Adrenal gland (tissue), 9 donors: ENCODE measurements at regions not wholly inside any gene's neighbourhood (a gene's known extent, or its start where the extent isn't known, plus 50 kb on each side); places are given as distances from the start of the nearest gene placed in this dataset.

Experiments
- DNase-seq, 7 donors: peaks; one replicate each; pipeline ENCODE4 v3.0.0-alpha.2; 2019 to 2020
- H3K27ac ChIP-seq, 5 donors: fragments of 200-600 bp; sonication (generic) in 4 of 5; 1 replicate in 3 of 5; 2 replicates in 2 of 5; pipeline versions ENCODE4 v1.5.1 to v1.8.0; 2016 to 2020; ENCODE audit warnings: mild to moderate bottlenecking in 1 of 5
- H3K27me3 ChIP-seq: fragments of 200-600 bp; 2 replicates; pipeline ENCODE4 v1.8.0; 2021
- H3K36me3 ChIP-seq, 2 donors: fragments of 200-600 bp; replicated peaks in 1 of 2; 1 replicate in 1 of 2; 2 replicates in 1 of 2; pipeline versions ENCODE4 v1.5.1 to v1.8.0; 2018 to 2022
- H3K4me1 ChIP-seq, 2 donors: fragments of 200-600 bp; replicated peaks in 1 of 2; 1 replicate in 1 of 2; 2 replicates in 1 of 2; pipeline versions ENCODE4 v1.5.1 to v1.8.0; 2018 to 2021
- H3K4me3 ChIP-seq, 4 donors: fragments of 200-600 bp; sonication (generic) in 3 of 4; one replicate each; pipeline ENCODE4 v1.5.1; 2016 to 2018
- H3K9me3 ChIP-seq, 3 donors: fragments of 200-600 bp; sonication (generic) in 1 of 3; replicated peaks in 1 of 3; 1 replicate in 2 of 3; 2 replicates in 1 of 3; pipeline versions ENCODE4 v1.5.1 to v1.8.0; 2016 to 2021
- POLR2A ChIP-seq, 2 donors: fragments of 450-650 bp; IDR thresholded peaks; one replicate each; pipeline ENCODE4 v1.6.1; 2017; ENCODE audit warnings: antibody characterized with exemption in 2 of 2, mild to moderate bottlenecking in 2 of 2, moderate library complexity in 1 of 2
- WGBS, 4 donors: extraction: QIAGEN DNeasy Blood & Tissue Kit in 2 of 4; methylation state at CpG; one replicate each; pipeline versions ENCODE4 v1.1.5 to v1.1.7; 2013 to 2017; 5-methylcytosine and 5-hydroxymethylcytosine counted together
- intact Hi-C, 2 donors: fragments of 100-400 bp; cut with DNase I; formaldehyde crosslinking; loops; one replicate each; pipeline versions ENCODE4 v1.14.1 to v1.15.0; 2022 to 2023
- TF ChIP-seq, protein P1 (sequence below), 6 experiments: fragments of 450-650 bp in 4 of 6; fragments of 200-600 bp in 2 of 6; sonication (generic) in 1 of 6; IDR thresholded peaks; 1 replicate in 5 of 6; 2 replicates in 1 of 6; pipeline versions ENCODE4 v1.5.1 to v1.8.0; 2016 to 2021; ENCODE audit warnings: antibody characterized with exemption in 6 of 6, mild to moderate bottlenecking in 2 of 6, moderate library complexity in 1 of 6
- donor health status: healthy with polysubstance abuse.
- donor health status: Bipolar disorder and iron deficiency.
- donor health status: DM: yes; HTN: yes; CAD: no.
- donor health status: DM: no; HTN: no; CAD: no.
- donor health status: DM: no; HTN: no; CAD: no.

DNA sequence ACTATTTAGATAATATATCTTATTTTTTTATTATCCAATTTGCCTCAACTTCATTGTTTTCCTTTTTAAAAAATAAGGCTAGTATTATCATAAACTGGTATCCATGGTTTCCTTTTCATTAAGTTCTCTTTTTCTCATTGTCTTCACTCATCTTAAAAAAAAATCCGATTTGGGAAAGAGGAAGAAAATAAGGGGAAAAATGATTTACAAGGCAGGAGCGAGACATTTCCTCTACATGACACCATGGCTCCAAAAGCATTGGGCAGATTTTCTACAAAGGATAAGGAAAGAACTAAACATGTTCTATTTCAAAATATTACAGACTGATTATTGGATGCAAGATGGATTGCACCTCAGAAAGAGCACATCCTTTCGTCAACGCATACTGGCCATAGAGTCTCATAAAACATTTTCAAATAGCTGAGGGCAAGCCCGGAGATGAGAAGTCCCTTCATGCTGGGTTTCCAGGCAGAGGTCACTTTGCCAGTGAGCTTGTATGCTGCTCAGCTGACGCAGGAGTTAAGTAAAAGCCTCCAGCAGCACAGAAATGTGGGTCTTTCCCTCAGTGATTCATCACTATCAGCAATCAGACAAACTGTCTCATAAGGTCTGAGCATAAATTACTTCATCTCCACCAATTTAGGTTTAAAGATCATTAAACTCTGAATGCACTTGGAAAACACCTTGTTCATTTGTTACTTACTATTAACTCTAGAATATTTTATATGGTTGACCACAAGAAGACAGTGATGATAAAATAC lies 129.0 kb upstream of the TNFAIP3 start:
- H3K4me1 ChIP-seq, result peaks cover 0 to 26% of the 10 kb centered on the region in 2 donors
- peak in 5 of 7 donors; percentile 31 to 57 (median 43) for DNase-seq
- H3K27ac ChIP-seq, result peak overlapping the region in 1 of 5 donors; percentile 50
- no peak for TF ChIP-seq POLR2A (IDR thresholded peaks at IDR 0.05)
- TF ChIP-seq, protein P1, sequence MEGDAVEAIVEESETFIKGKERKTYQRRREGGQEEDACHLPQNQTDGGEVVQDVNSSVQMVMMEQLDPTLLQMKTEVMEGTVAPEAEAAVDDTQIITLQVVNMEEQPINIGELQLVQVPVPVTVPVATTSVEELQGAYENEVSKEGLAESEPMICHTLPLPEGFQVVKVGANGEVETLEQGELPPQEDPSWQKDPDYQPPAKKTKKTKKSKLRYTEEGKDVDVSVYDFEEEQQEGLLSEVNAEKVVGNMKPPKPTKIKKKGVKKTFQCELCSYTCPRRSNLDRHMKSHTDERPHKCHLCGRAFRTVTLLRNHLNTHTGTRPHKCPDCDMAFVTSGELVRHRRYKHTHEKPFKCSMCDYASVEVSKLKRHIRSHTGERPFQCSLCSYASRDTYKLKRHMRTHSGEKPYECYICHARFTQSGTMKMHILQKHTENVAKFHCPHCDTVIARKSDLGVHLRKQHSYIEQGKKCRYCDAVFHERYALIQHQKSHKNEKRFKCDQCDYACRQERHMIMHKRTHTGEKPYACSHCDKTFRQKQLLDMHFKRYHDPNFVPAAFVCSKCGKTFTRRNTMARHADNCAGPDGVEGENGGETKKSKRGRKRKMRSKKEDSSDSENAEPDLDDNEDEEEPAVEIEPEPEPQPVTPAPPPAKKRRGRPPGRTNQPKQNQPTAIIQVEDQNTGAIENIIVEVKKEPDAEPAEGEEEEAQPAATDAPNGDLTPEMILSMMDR (IDR thresholded peaks at IDR 0.05), result no peak
- WGBS, 4 donors, result 44 to 54% (median 48%) methylated on average over 6 of the region's 6 CpGs
- H3K27me3 ChIP-seq, result no peaks in the 10 kb centered on the region
- no peaks in the 10 kb centered on the region for H3K36me3 ChIP-seq
- no peaks in the 10 kb centered on the region for H3K9me3 ChIP-seq
- intact Hi-C loops, result no loop called here
- no peak overlapping the region for H3K4me3 ChIP-seq

DNA sequence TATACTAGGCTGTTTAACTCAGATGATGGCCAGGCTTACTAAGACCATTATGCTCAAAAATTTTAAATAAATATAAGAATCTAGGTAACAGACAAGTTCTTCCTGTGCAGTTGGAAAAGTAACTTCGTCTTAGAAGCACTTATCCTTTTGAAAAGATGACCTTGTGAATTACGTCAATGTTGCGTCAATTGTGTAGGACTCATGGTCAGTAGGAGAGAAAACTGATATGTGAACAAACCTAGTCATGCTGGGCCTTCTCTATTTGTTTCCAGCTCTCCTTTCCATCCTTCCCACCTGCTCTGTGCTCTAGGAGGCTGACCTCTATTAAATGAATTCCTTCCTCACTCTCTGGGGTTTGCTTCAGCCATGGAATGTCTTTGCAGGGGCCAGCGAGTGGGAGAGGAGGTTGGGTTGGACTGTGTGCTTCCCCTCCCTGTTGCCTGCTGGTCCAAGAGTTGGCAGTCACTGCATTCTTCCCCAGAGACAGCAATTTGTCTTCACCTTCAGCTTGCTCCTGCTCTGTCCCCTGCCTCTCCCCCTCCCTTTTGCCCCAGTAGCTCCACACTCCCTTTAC lies 128.0 kb upstream of the TNFAIP3 start:
- WGBS, 4 donors, result 61 to 85% (median 71%) methylated on average over 4 of the region's 4 CpGs
- intact Hi-C loops, result no loop called here
- Histone ChIP-seq H3K4me3 (no peak overlapping the region), H3K36me3 (no peaks in the 10 kb centered on the region), H3K9me3 (no peaks in the 10 kb centered on the region), H3K27me3 (no peaks in the 10 kb centered on the region), H3K4me1 (peaks cover 0 to 26% of the 10 kb centered on the region in 2 donors), H3K27ac (no peak overlapping the region)
- no peak for TF ChIP-seq POLR2A (IDR thresholded peaks at IDR 0.05)
- TF ChIP-seq, protein P1 (IDR thresholded peaks at IDR 0.05), result no peak
- no peak for DNase-seq

DNA sequence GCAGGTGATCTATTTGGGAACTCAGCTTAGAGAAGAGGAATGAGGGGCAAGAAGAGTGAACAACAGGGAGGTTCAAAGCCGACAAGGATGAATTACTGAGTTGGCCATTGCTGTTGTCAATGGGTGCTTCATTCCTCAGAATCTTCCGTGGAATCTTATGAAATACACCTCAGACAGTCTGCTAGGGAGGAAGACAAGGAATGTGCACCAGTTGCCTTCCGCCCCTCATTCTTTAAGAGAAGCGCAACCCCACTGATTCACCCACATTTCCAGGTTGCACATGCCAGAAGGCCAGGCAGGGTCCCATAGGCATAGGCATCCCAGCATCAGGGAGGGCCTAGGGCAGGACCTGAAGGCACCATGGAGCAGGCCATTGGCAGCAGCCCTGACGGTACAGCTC lies 127.5 kb upstream of the TNFAIP3 start:
- Histone ChIP-seq H3K4me3 (no peak overlapping the region), H3K27me3 (no peaks in the 10 kb centered on the region), H3K27ac (no peak overlapping the region), H3K9me3 (no peaks in the 10 kb centered on the region), H3K36me3 (no peaks in the 10 kb centered on the region), H3K4me1 (peaks cover 0 to 23% of the 10 kb centered on the region in 2 donors)
- intact Hi-C loops, result no loop called here
- no peak for DNase-seq
- WGBS, 4 donors, result 91 to 96% (median 95%) methylated on average over 5 of the region's 5 CpGs
- TF ChIP-seq, protein P1 (IDR thresholded peaks at IDR 0.05), result no peak
- no peak for TF ChIP-seq POLR2A (IDR thresholded peaks at IDR 0.05)

DNA sequence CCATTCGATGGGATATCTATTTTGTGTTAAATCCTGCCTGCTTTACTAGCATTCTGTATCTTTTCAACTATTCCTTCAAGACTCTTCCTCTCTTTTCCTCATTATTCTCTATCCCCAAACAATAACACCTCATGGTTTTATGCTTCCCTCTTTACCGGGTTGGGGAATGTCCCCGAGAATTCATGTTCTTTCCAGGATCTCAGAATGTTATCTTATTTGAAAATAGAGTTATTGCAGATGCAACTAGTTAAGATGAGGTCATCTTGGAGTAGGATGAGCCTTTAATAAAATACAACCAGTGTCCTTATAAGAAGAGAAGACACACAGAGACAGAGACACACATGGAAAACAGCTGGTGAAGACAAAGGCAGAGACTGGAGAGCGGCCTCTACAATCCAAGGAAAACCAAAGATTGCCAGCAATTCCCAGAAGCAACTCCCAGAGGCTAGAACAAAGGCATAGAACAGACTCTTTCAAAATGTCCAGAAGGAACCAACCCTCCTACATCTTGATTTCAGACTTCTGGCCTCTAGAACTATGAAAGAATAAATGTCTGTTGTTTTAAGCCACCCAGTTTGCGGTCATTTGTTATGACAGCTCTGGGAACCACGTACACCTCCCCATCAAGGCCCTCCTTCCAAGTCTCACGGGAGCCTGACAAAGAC lies 126.8 kb upstream of the TNFAIP3 start:
- H3K27ac ChIP-seq, result no peak overlapping the region
- no peak overlapping the region for H3K4me3 ChIP-seq
- intact Hi-C loops, result no loop called here
- no peaks in the 10 kb centered on the region for H3K27me3 ChIP-seq
- TF ChIP-seq, protein P1 (IDR thresholded peaks at IDR 0.05), result no peak
- TF ChIP-seq POLR2A (IDR thresholded peaks at IDR 0.05), result no peak
- H3K4me1 ChIP-seq, result peaks cover 0 to 20% of the 10 kb centered on the region in 2 donors
- H3K36me3 ChIP-seq, result no peaks in the 10 kb centered on the region
- no peak for DNase-seq
- no peaks in the 10 kb centered on the region for H3K9me3 ChIP-seq
- 81 to 88% (median 84%) methylated on average over 7 of the region's 7 CpGs for WGBS, 4 donors
